ENCODE measurements at regions not wholly inside any gene's neighbourhood (a gene's known extent, or its start where the extent isn't known, plus 50 kb on each side); places are given as distances from the start of the nearest gene placed in this dataset.

DNA sequence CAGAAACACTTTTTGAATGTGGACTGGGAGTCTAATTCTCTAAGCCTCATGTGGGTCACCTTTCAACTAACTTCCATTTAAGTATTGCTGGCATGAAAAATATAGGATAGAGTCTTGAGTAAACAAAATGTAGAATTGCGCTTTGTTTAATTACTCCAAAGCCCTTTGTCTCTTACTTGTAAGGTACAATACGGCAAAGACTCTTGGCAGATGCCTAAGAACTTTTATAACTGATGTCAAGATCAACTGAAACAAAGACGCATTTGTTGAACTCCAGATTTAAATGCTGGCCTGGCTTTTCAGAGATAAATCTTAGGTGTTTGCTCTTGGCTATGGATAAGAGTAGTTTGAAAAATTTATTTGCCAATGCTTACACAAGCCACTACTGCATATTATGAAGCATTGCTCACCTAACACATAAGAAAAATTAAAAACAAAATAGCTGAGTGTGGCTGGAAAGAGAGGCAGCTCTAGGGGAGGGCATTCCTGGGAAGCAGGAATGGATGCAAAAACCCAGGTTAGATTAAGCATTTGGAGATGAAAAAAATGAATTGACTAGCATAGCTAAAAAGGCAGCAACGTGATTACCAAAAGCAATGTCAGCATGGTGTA is 107.3 kb upstream of the STARD13 start:
- Histone ChIP-seq H4K91ac (ENCODE audit: insufficient read length, low read depth, low read length) (no peak overlapping the region), H3K56ac (ENCODE audit: insufficient read length, low read depth, low read length) (no peak overlapping the region), H3K4me2 (ENCODE audit: insufficient read depth, insufficient read length, low read length) (no peak overlapping the region), H2BK120ac (ENCODE audit: low read depth, low read length, poor library complexity, severe bottlenecking) (no peak overlapping the region), H3K18ac (ENCODE audit: insufficient read length, low read depth, low read length) (no peak overlapping the region), H2BK20ac (ENCODE audit: low read depth, low read length, poor library complexity, severe bottlenecking) (no peak overlapping the region), H3K4me1 (ENCODE audit: insufficient read depth, low read length) (no peaks in the 10 kb centered on the region), H3K9ac (ENCODE audit: extremely low read depth, insufficient read length, low read length) (no peak overlapping the region), H2BK12ac (ENCODE audit: insufficient read length, low read depth, low read length) (no peak overlapping the region), H3K23me2 (ENCODE audit: insufficient read length, low read depth, low read length, poor library complexity, severe bottlenecking) (no peaks in the 10 kb centered on the region), H3K9me3 (ENCODE audit: control insufficient read depth, low read depth, low read length) (no peaks in the 10 kb centered on the region), H3T11ph (ENCODE audit: low read length) (no peak overlapping the region), H2BK15ac (ENCODE audit: low read depth, low read length) (no peak overlapping the region), H3K27me3 (ENCODE audit: insufficient read depth, low read length) (no peaks in the 10 kb centered on the region), H2BK5ac (ENCODE audit: insufficient read length, low read length) (no peak overlapping the region), H3K79me1 (ENCODE audit: insufficient read depth, low read depth, low read length, poor library complexity, severe bottlenecking) (no peaks in the 10 kb centered on the region), H2AFZ (ENCODE audit: low read length) (no peak overlapping the region), H3K27ac (ENCODE audit: insufficient read length, low read depth, low read length) (no peak overlapping the region), H4K8ac (replicated peaks; ENCODE audit: insufficient read length, low read depth, low read length) (no peak overlapping the region), H3K4ac (ENCODE audit: low read depth, low read length) (no peak overlapping the region), H4K20me1 (ENCODE audit: control insufficient read depth, insufficient read depth, insufficient read length) (no peaks in the 10 kb centered on the region), H3K23ac (ENCODE audit: insufficient read length, low read depth, low read length) (no peak overlapping the region), H2AK5ac (ENCODE audit: insufficient read length, low read length) (no peak overlapping the region), H3K14ac (ENCODE audit: insufficient read depth, low read length) (no peak overlapping the region), H3K79me2 (ENCODE audit: insufficient read depth, low read length) (no peaks in the 10 kb centered on the region), H4K5ac (ENCODE audit: insufficient read length, low read depth, low read length) (no peak overlapping the region)
- no peaks in the 10 kb centered on the region; a peak in 2 of 5 replicates for H3K9me3 Mint-ChIP-seq
- DNase-seq, result no peak
- WGBS (ENCODE audit: extremely low coverage, insufficient read length, low lambda C conversion rate), result no CpG with 5 or more reads among the region's 4 CpGs
- no peaks in the 10 kb centered on the region for H3K36me3 Mint-ChIP-seq (ENCODE audit: insufficient read depth in 1 of 3, low read depth in 3 of 3)
- H3K27ac Mint-ChIP-seq, result no peak overlapping the region
- no peaks in the 10 kb centered on the region for H3K4me1 Mint-ChIP-seq
- TF ChIP-seq CTCF (conservative IDR thresholded peaks at IDR 0.05), result no peak
- no peak overlapping the region for H3K4me3 Mint-ChIP-seq
- no peaks in the 10 kb centered on the region for H3K27me3 Mint-ChIP-seq (ENCODE audit: low read depth)
